HepG2 (cell line): ENCODE measurements at regions not wholly inside any gene's neighbourhood (a gene's known extent, or its start where the extent isn't known, plus 50 kb on each side); places are given as distances from the start of the nearest gene placed in this dataset.
A peak's percentile ranks its signal among the peaks of the same experiment; 100 is the strongest.

Experiments used
- ATAC-seq: fragments of 200-7000 bp; cut with Tn5 transposase; 3 replicates; pipeline ENCODE4 v1.9.1; 2020; ENCODE audit warnings: mild to moderate bottlenecking, moderate library complexity
- BruUV-seq: library from RNA; stranded (reverse); fragments of 400-500 nt; replicated peaks from 2 replicates; lab custom pipeline; 2021; lab: Mats Ljungman, UMichigan
- CTCF ChIA-PET: fragments of 300-600 bp; formaldehyde crosslinking; extraction: SDS; loops from one replicate; lab custom pipeline; 2021; ENCODE audit warnings: low total read pairs, inconsistent platforms, low intra/inter-chr PET ratio; lab: Yijun Ruan, JAX
- POLR2A ChIA-PET: fragments of 350-600 bp; sonication (Branson Sonifier 250); formaldehyde crosslinking; loops from one replicate; lab custom pipeline; 2020; ENCODE audit warnings: antibody characterized with exemption, inconsistent platforms; lab: Yijun Ruan, JAX
- DNase-seq: peaks from one replicate; pipeline ENCODE4 v3.0.0-alpha.2; 2015; ENCODE audit warnings: low spot score
- FAIRE-seq: peaks from 3 replicates; lab custom pipeline; 2011; peaks lifted over from hg19 to GRCh38; lab: Jason Lieb, UNC
- H2AFZ ChIP-seq: one replicate; pipeline ENCODE4 v1.6.1; 2011; ENCODE audit warnings: low read length, inconsistent platforms
- H3K27ac ChIP-seq: fragments of 300-600 bp; 3 replicates; pipeline ENCODE4 v1.8.0; 2011; ENCODE audit warnings: mixed run types, mild to moderate bottlenecking, mixed read lengths, low read length, inconsistent platforms; ENCODE audit not compliant: insufficient read depth; ENCODE audit errors: extremely low read length
- H3K27me3 ChIP-seq, 2 experiments: fragments of 200-600 bp in 1 of 2; 2 replicates in 1 of 2; 3 replicates in 1 of 2; pipeline versions ENCODE4 v1.6.0 to v1.8.0; 2011; ENCODE audit warnings: low read length in 2 of 2, mild to moderate bottlenecking in 2 of 2, moderate library complexity in 2 of 2, inconsistent platforms in 1 of 2; ENCODE audit not compliant: insufficient read depth in 2 of 2, control insufficient read depth in 1 of 2
- H3K36me3 ChIP-seq, 2 experiments: fragments of 200-600 bp in 1 of 2; replicated peaks in 1 of 2; 2 replicates in 1 of 2; 3 replicates in 1 of 2; pipeline versions ENCODE4 v1.5.1 to v1.8.0; 2011; ENCODE audit warnings: low read length in 2 of 2, inconsistent platforms in 1 of 2; ENCODE audit not compliant: insufficient read depth in 2 of 2, control insufficient read depth in 1 of 2
- H3K4me1 ChIP-seq: 2 replicates; pipeline ENCODE4 v1.5.1; 2012; ENCODE audit warnings: low read length, inconsistent platforms; ENCODE audit not compliant: insufficient read depth
- H3K4me2 ChIP-seq: 2 replicates; pipeline ENCODE4 v1.6.0; 2011; ENCODE audit warnings: low read depth, low read length, inconsistent platforms
- H3K4me3 ChIP-seq, 3 experiments: fragments of 200-600 bp in 1 of 3; sonication (generic), shearing (Covaris generic) in 1 of 3; replicated peaks in 1 of 3; 2 replicates each; pipeline ENCODE4 v1.5.1; 2011 to 2016; ENCODE audit warnings: low read length in 3 of 3, inconsistent platforms in 2 of 3, low read depth in 2 of 3, mild to moderate bottlenecking in 2 of 3, control low read depth in 1 of 3, mixed read lengths in 1 of 3; ENCODE audit not compliant: insufficient read depth in 1 of 3
- H3K79me2 ChIP-seq: one replicate; pipeline ENCODE4 v1.6.1; 2011; ENCODE audit warnings: low read length, inconsistent platforms; ENCODE audit not compliant: insufficient read depth
- H3K9ac ChIP-seq: 2 replicates; pipeline ENCODE4 v1.6.0; 2011; ENCODE audit warnings: mild to moderate bottlenecking, low read depth, low read length, inconsistent platforms; ENCODE audit not compliant: insufficient read depth
- H3K9me3 ChIP-seq: 2 replicates; pipeline ENCODE4 v1.5.1; 2012; ENCODE audit warnings: mild to moderate bottlenecking, low read length
- H4K20me1 ChIP-seq: 2 replicates; pipeline ENCODE4 v1.6.0; 2011; ENCODE audit warnings: inconsistent platforms, mild to moderate bottlenecking, low read length, moderate library complexity; ENCODE audit not compliant: insufficient read depth
- ATF7-NPFF ChIP-seq: sonication (generic); formaldehyde crosslinking; IDR thresholded peaks from 2 replicates; pipeline ENCODE4 v1.8.1; 2023; ENCODE audit warnings: mild to moderate bottlenecking, low read depth, missing genetic modification reagents, moderate library complexity
- CHD4 ChIP-seq: fragments of 200-600 bp; sonication (generic); IDR thresholded peaks from 2 replicates; pipeline ENCODE4 v1.7.0; 2017; ENCODE audit warnings: mild to moderate bottlenecking, low read length, borderline replicate concordance
- SP2 ChIP-seq: sonication (generic); formaldehyde crosslinking; IDR thresholded peaks from 2 replicates; pipeline ENCODE4 v1.5.1; 2020; ENCODE audit warnings: mild to moderate bottlenecking, missing genetic modification reagents
- ZKSCAN1 ChIP-seq: fragments of 150-350 bp; IDR thresholded peaks from 2 replicates; pipeline ENCODE4 v1.6.1; 2014; ENCODE audit warnings: low read length
- ZMYM3 ChIP-seq: sonication (generic); formaldehyde crosslinking; IDR thresholded peaks from 2 replicates; pipeline ENCODE4 v1.5.1; 2020; ENCODE audit warnings: mild to moderate bottlenecking, missing genetic modification reagents
- ZNF460 ChIP-seq: sonication (generic); formaldehyde crosslinking; IDR thresholded peaks from 2 replicates; pipeline ENCODE4 v1.5.1; 2020; ENCODE audit warnings: missing genetic modification reagents, mild to moderate bottlenecking, borderline replicate concordance
- ZNF629 ChIP-seq: sonication (generic); formaldehyde crosslinking; conservative IDR thresholded peaks from 2 replicates; pipeline ENCODE4 v1.5.0; 2020; ENCODE audit warnings: missing genetic modification reagents
- ZNF746 ChIP-seq: sonication (generic); formaldehyde crosslinking; IDR thresholded peaks from 2 replicates; pipeline ENCODE4 v1.8.0; 2022; ENCODE audit warnings: mild to moderate bottlenecking, missing genetic modification reagents
- WGBS: methylation state at CpG from one replicate; pipeline ENCODE4 v1.1.6; 2017; ENCODE audit warnings: low lambda C conversion rate; 5-methylcytosine and 5-hydroxymethylcytosine counted together
- in situ Hi-C: cut with HindIII; loops from 2 replicates; pipeline ENCODE4 v1.10.0; 2017; ENCODE audit warnings: low pct_unique_long_range_greater_than_20kb; ENCODE audit not compliant: extremely low pct_ligation_motif_present
- intact Hi-C: fragments of 100-400 bp; cut with micrococcal nuclease; formaldehyde crosslinking; loops from one replicate; pipeline ENCODE4 v1.10.0; 2022; ENCODE audit not compliant: unreplicated experiment
- TF ChIP-seq, protein P1 (sequence below): IDR thresholded peaks from 2 replicates; pipeline ENCODE4 v1.6.1; 2016; ENCODE audit warnings: low read depth, control low read depth

DNA sequence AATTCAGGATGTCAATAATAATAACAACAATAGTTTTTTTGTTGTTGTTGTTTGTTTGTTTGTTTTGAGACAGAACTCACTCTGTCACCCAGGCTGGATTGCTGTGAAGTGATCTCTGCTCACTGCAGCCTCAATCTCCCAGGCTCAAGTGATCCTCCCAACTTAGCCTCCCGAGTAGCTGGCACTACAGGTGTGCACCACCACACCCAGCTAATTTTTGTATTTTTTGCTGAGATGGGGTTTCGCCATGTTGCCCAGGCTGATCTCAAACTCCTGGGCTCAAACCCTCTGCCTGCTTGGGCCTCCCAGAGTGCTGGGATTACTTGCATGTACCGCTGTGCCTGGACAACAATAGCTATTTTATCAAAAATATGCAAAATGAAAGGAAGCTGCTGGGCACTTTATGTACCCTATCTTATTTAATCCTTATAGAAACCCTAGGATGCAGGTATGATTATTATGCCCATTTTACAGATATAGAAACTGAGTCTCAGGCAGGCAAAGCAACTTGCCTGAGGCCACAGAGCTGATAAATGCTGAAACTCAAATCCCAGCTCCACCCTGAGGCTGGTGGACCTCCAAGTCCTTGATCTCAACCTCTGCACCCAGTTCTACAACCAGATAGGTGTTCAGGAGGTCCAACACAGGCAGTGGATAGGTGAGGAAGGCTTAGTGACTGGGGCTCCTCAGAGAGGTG, 57.4 kb upstream of the CTPS1 start:
- H3K4me2 ChIP-seq = no peak overlapping the region
- no peak for ATAC-seq
- no peak overlapping the region for H3K27ac ChIP-seq
- DNase-seq = no peak
- peak; percentile 63; the same call in 1 of the 2 replicates for TF ChIP-seq ZNF460
- TF ChIP-seq ZKSCAN1 = no peak
- no peak for TF ChIP-seq ZNF746
- TF ChIP-seq ZNF629 = peak; percentile 86
- peak; percentile 85; the same call in 1 of the 2 replicates for TF ChIP-seq CHD4
- peak; percentile 64; the same call in 1 of the 2 replicates for TF ChIP-seq ZMYM3
- TF ChIP-seq ATF7-NPFF (CRISPR knock-in tag) = no peak
- TF ChIP-seq, protein P1, sequence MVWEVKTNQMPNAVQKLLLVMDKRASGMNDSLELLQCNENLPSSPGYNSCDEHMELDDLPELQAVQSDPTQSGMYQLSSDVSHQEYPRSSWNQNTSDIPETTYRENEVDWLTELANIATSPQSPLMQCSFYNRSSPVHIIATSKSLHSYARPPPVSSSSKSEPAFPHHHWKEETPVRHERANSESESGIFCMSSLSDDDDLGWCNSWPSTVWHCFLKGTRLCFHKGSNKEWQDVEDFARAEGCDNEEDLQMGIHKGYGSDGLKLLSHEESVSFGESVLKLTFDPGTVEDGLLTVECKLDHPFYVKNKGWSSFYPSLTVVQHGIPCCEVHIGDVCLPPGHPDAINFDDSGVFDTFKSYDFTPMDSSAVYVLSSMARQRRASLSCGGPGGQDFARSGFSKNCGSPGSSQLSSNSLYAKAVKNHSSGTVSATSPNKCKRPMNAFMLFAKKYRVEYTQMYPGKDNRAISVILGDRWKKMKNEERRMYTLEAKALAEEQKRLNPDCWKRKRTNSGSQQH (CRISPR knock-in tag) = no peak
- TF ChIP-seq SP2 (CRISPR knock-in tag) = no peak
- TF ChIP-seq, all 625 proteins: peak for 4
- Histone ChIP-seq H3K4me1 (peaks cover 88% of the 10 kb centered on the region), H3K27me3 (no peaks in the 10 kb centered on the region), H3K9ac (no peak overlapping the region), H3K4me3 (no peak overlapping the region), H3K9me3 (no peaks in the 10 kb centered on the region), H3K79me2 (no peaks in the 10 kb centered on the region), H3K36me3 (no peaks in the 10 kb centered on the region), H2AFZ (no peak overlapping the region), H4K20me1 (no peaks in the 10 kb centered on the region)
- intact Hi-C loops (no loop called here), in situ Hi-C loops (no loop called here)
- POLR2A ChIA-PET = interaction anchor here (1.1 kb wide), 1 partner anchor 60 kb away, joined by 3 read pairs; the partner anchor contains the start of gene CITED4
- FAIRE-seq = no peak
- CTCF ChIA-PET = no interaction called here
- BruUV-seq = no TSS peak
- 97% methylated on average over 3 of the region's 3 CpGs for WGBS
